ENCODE measurements at regions not wholly inside any gene's neighbourhood (a gene's known extent, or its start where the extent isn't known, plus 50 kb on each side); places are given as distances from the start of the nearest gene placed in this dataset.
"Not testable (repeated sequence)": the region's sequence is repeated elsewhere in the genome, so short reads cannot be mapped to it uniquely, and the experiment has no call there.

DNA sequence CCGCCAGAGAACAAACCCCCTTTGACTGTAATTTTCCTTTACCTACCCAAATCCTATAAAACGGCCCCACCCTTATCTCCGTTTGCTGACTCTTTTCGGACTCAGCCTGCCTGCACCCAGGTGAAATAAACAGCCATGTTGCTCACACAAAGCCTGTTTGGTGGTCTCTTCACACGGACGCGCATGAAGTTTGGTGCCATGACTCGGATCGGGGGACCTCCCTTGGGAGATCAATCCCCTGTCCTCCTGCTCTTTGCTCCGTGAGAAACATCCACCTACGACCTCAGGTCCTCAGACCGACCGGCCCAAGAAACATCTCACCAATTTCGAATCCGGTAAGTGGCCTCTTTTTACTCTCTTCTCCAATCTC lies 52.1 kb upstream of the FAM124A start:
- not testable (repeated sequence) for H3K9me3 Mint-ChIP-seq

DNA sequence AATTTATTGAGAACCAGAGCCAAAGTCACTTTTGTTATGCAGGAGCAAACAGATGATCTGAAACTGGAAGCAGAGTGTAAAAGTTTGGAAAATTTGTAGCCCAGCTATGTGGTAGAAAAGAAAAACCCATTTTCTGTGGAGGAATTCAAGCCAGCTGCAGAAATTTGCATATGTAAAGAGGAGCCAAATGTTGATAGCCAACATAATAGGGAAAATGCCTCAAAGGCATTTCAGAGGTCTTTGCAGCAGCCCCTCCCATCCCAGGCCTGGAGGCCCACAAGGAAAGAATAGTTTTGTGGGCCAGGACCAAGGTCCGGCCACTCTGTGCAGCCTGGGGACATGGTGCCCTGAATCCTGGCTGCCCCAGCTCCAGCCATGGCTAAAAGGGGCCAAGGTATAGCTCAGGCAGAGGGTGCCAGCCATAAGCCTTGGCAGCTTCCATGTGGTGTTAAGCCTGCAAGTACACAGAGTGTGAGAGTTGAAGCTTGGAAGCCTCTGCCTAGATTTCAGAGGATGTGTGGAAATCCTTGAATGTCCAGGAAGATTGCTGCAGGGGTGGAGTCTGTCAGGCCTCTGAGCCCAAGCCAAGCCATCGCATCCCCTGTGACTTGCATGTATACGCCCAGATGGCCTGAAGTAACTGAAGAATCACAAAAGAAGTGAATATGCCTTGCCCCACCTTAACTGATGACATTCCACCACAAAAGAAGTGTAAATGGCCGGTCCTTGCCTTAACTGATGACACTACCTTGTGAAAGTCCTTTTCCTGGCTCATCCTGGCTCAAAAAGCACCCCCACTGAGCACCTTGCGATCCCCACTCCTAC lies 52.7 kb upstream of the FAM124A start:
- Mint-ChIP-seq H3K4me1 (peaks cover 51% of the 10 kb centered on the region), H3K36me3 (ENCODE audit: low read depth) (peaks cover 37% of the 10 kb centered on the region), H3K27ac (peak overlapping the region; percentile 97), H3K4me3 (peak overlapping the region; percentile 91)
- H3K9me3 ChIP-seq (ENCODE audit: control insufficient read depth, low read length); H3K36me3 ChIP-seq (ENCODE audit: control insufficient read depth, insufficient read depth, low read length); H3K4me1 ChIP-seq (ENCODE audit: control insufficient read depth, insufficient read depth, low read length); H3K9me3 Mint-ChIP-seq; H3K27me3 Mint-ChIP-seq (ENCODE audit: insufficient read depth); H3K27me3 ChIP-seq (ENCODE audit: control insufficient read depth, insufficient read depth, low read length, poor library complexity, severe bottlenecking): not testable (repeated sequence)
- peak; percentile 87 for DNase-seq
- 11 to 14% methylated on average over 3 to 5 of the region's 5 CpGs for WGBS, 2 experiments (ENCODE audit: insufficient coverage in 1 of 2, insufficient read length in 1 of 2)
- peak overlapping the region; percentile 63 for H3K27ac ChIP-seq (ENCODE audit: low read depth, low read length)
- peak overlapping the region; percentile 83 for H3K4me3 ChIP-seq (ENCODE audit: low read length)
- peak overlapping the region; percentile 85 for H3K9ac ChIP-seq (ENCODE audit: extremely low read depth, low read length, poor library complexity, severe bottlenecking)

More for the DNA sequence above, 52.1 kb upstream of the FAM124A start:
- WGBS, 2 experiments (ENCODE audit: insufficient coverage in 1 of 2, insufficient read length in 1 of 2), result 0% methylated on average over 8 of the region's 15 CpGs; no CpG with 5 or more reads in 1 of the 2 experiments
- H3K4me1 ChIP-seq (ENCODE audit: control insufficient read depth, insufficient read depth, low read length); H3K27me3 Mint-ChIP-seq (ENCODE audit: insufficient read depth); H3K9me3 ChIP-seq (ENCODE audit: control insufficient read depth, low read length); H3K27me3 ChIP-seq (ENCODE audit: control insufficient read depth, insufficient read depth, low read length, poor library complexity, severe bottlenecking); H3K27ac ChIP-seq (ENCODE audit: low read depth, low read length); H3K36me3 ChIP-seq (ENCODE audit: control insufficient read depth, insufficient read depth, low read length): not testable (repeated sequence)
- H3K4me1 Mint-ChIP-seq, result peaks cover 54% of the 10 kb centered on the region
- H3K36me3 Mint-ChIP-seq (ENCODE audit: low read depth), result peaks cover 43% of the 10 kb centered on the region
- peak; percentile 56 for DNase-seq
- peak overlapping the region; percentile 91 for H3K4me3 Mint-ChIP-seq
- H3K27ac Mint-ChIP-seq, result peak overlapping the region; percentile 97
- Histone ChIP-seq H3K4me3 (ENCODE audit: low read length) (peak overlapping the region; percentile 83), H3K9ac (ENCODE audit: extremely low read depth, low read length, poor library complexity, severe bottlenecking) (peak overlapping the region; percentile 85)

DNA sequence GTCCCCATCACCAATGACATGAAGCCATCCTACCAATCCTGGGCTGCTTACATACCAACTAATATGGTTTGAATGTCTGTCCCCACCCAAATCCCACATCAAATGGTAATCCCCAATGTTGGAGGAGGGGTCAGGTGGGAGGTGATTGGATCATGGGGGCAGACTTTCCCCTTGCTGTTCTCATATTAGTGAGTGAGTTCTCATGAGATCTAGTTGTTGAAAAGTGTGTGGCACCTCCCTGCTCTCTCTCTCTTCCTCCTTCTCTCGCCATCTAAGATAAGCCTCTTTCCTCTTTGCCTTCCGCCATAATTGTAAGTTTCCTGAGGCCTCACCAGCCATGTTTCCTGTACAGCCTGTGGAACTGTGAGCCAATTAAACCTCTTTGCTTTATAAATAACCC lies 53.6 kb upstream of the FAM124A start:
- no peaks in the 10 kb centered on the region for H3K27me3 Mint-ChIP-seq (ENCODE audit: insufficient read depth)
- H3K36me3 Mint-ChIP-seq (ENCODE audit: low read depth), result peaks cover 30% of the 10 kb centered on the region
- peak overlapping the region; percentile 97 for H3K27ac Mint-ChIP-seq
- Histone ChIP-seq H3K9ac (ENCODE audit: extremely low read depth, low read length, poor library complexity, severe bottlenecking) (no peak overlapping the region), H3K27ac (ENCODE audit: low read depth, low read length) (no peak overlapping the region), H3K4me3 (ENCODE audit: low read length) (peak overlapping the region; percentile 83), H3K36me3 (ENCODE audit: control insufficient read depth, insufficient read depth, low read length) (peaks cover 6% of the 10 kb centered on the region), H3K9me3 (ENCODE audit: control insufficient read depth, low read length) (no peaks in the 10 kb centered on the region), H3K4me1 (ENCODE audit: control insufficient read depth, insufficient read depth, low read length) (peaks cover 9% of the 10 kb centered on the region), H3K27me3 (ENCODE audit: control insufficient read depth, insufficient read depth, low read length, poor library complexity, severe bottlenecking) (no peaks in the 10 kb centered on the region)
- peak overlapping the region; percentile 91 for H3K4me3 Mint-ChIP-seq
- no peaks in the 10 kb centered on the region for H3K9me3 Mint-ChIP-seq
- TF ChIP-seq, protein P1, sequence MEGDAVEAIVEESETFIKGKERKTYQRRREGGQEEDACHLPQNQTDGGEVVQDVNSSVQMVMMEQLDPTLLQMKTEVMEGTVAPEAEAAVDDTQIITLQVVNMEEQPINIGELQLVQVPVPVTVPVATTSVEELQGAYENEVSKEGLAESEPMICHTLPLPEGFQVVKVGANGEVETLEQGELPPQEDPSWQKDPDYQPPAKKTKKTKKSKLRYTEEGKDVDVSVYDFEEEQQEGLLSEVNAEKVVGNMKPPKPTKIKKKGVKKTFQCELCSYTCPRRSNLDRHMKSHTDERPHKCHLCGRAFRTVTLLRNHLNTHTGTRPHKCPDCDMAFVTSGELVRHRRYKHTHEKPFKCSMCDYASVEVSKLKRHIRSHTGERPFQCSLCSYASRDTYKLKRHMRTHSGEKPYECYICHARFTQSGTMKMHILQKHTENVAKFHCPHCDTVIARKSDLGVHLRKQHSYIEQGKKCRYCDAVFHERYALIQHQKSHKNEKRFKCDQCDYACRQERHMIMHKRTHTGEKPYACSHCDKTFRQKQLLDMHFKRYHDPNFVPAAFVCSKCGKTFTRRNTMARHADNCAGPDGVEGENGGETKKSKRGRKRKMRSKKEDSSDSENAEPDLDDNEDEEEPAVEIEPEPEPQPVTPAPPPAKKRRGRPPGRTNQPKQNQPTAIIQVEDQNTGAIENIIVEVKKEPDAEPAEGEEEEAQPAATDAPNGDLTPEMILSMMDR (conservative IDR thresholded peaks at IDR 0.05), result no peak
- DNase-seq, result peak; percentile 76
- peaks cover 50% of the 10 kb centered on the region for H3K4me1 Mint-ChIP-seq
- WGBS, 2 experiments (ENCODE audit: insufficient coverage in 1 of 2, insufficient read length in 1 of 2), result 91 to 94% methylated on average over 2 of the region's 2 CpGs

DNA sequence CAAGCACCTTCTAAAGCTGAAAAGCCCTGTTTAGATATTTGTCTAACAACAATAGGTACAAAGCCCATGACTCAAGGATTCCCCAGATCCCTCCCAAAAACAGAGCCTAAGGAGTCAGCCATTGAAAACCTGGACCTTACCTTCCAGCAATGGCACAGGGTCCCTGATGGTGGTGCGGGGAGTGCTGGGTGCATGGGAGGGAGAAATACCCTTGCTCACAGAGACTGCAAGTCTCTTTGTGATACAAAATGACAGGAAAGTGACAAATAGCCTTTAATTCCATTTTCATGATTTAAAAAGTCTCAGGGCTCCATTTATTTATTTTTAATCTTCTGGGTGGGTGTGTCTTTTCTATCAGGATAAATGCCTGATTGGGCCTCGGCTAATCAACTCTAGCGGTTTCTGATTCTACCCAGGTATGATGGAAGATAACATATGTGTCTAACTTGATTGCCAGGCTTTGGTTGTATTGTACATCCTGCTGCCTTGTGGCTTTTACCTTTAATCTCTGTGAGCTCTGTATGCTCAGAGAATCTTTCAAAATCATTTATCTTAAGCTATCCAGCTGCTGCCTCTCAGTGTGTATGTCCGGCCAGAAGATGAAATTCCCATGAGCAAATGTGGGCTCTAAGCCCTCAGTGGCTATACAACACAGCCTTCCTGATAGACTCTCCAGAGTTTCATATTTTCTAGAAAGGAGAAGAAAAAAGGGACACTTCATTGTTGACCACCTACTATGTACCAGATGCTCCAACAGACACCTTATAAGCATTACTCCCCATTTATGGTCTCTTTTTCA lies 54.6 kb upstream of the FAM124A start:
- H3K36me3 ChIP-seq (ENCODE audit: control insufficient read depth, insufficient read depth, low read length), result peaks cover 6% of the 10 kb centered on the region
- no peak overlapping the region for H3K27ac ChIP-seq (ENCODE audit: low read depth, low read length)
- 88 to 96% methylated on average over 2 to 4 of the region's 4 CpGs for WGBS, 2 experiments (ENCODE audit: insufficient coverage in 1 of 2, insufficient read length in 1 of 2)
- peaks cover 24% of the 10 kb centered on the region for H3K36me3 Mint-ChIP-seq (ENCODE audit: low read depth)
- no peak overlapping the region for H3K4me3 Mint-ChIP-seq
- peaks cover 18% of the 10 kb centered on the region for H3K4me1 ChIP-seq (ENCODE audit: control insufficient read depth, insufficient read depth, low read length)
- H3K9ac ChIP-seq (ENCODE audit: extremely low read depth, low read length, poor library complexity, severe bottlenecking), result no peak overlapping the region
- no peaks in the 10 kb centered on the region for H3K27me3 ChIP-seq (ENCODE audit: control insufficient read depth, insufficient read depth, low read length, poor library complexity, severe bottlenecking)
- peaks cover 54% of the 10 kb centered on the region for H3K4me1 Mint-ChIP-seq
- H3K9me3 ChIP-seq (ENCODE audit: control insufficient read depth, low read length), result no peaks in the 10 kb centered on the region
- H3K9me3 Mint-ChIP-seq, result no peaks in the 10 kb centered on the region
- peak; percentile 42 for DNase-seq
- peak overlapping the region; percentile 36 for H3K27ac Mint-ChIP-seq
- no peak overlapping the region for H3K4me3 ChIP-seq (ENCODE audit: low read length)
- H3K27me3 Mint-ChIP-seq (ENCODE audit: insufficient read depth), result no peaks in the 10 kb centered on the region
- TF ChIP-seq, protein P1 (conservative IDR thresholded peaks at IDR 0.05), result no peak

Measured in endodermal cell (in vitro differentiated cells).